ENCODE measurements at regions not wholly inside any gene's neighbourhood (a gene's known extent, or its start where the extent isn't known, plus 50 kb on each side); places are given as distances from the start of the nearest gene placed in this dataset.
"Not testable (repeated sequence)": the region's sequence is repeated elsewhere in the genome, so short reads cannot be mapped to it uniquely, and the experiment has no call there.

- no peak for DNase-seq (ENCODE audit: low spot score)
Observed at GRCh38 chr7:67359900-67360299, 363.3 kb downstream of the TYW1 start.

- DNase-seq (ENCODE audit: low spot score), result no peak
Observed at GRCh38 chr7:67361150-67361549, 364.5 kb downstream of the TYW1 start.

- no peak for DNase-seq (ENCODE audit: low spot score)
Observed at GRCh38 chr7:67364441-67365017, 367.9 kb downstream of the TYW1 start.

GRCh38 chr7:67371429-67372305 lies 375.0 kb downstream of the TYW1 start:
- peak; percentile 67 for DNase-seq (ENCODE audit: low spot score)

GRCh38 chr7:67373389-67373788 lies 376.8 kb downstream of the TYW1 start:
- not testable (repeated sequence) for DNase-seq (ENCODE audit: low spot score)

- DNase-seq (ENCODE audit: low spot score), result no peak
Observed at GRCh38 chr7:67375427-67375826, 378.8 kb downstream of the TYW1 start.

- peak; percentile 56 for DNase-seq (ENCODE audit: low spot score)
Observed at GRCh38 chr7:67377939-67378862, 381.6 kb downstream of the TYW1 start.

- no peak for DNase-seq (ENCODE audit: low spot score)
Observed at GRCh38 chr7:67380326-67380725, 383.7 kb downstream of the TYW1 start.

GRCh38 chr7:67380858-67381257 lies 384.2 kb downstream of the TYW1 start:
- no peak for DNase-seq (ENCODE audit: low spot score)

- DNase-seq (ENCODE audit: low spot score), result no peak
Observed at GRCh38 chr7:67387851-67388250, 391.2 kb downstream of the TYW1 start.

GRCh38 chr7:67391168-67391567 lies 394.5 kb downstream of the TYW1 start:
- DNase-seq (ENCODE audit: low spot score), result no peak

- DNase-seq (ENCODE audit: low spot score), result no peak
Observed at GRCh38 chr7:67392596-67393438, 396.2 kb downstream of the TYW1 start.

GRCh38 chr7:67393903-67394302 lies 397.3 kb downstream of the TYW1 start:
- DNase-seq (ENCODE audit: low spot score), result no peak

GRCh38 chr7:67398916-67399315 lies 402.3 kb downstream of the TYW1 start:
- no peak for DNase-seq (ENCODE audit: low spot score)

- no peak for DNase-seq (ENCODE audit: low spot score)
Observed at GRCh38 chr7:67401492-67401891, 404.9 kb downstream of the TYW1 start.

GRCh38 chr7:67402280-67402679 lies 405.6 kb downstream of the TYW1 start:
- DNase-seq (ENCODE audit: low spot score), result no peak

- DNase-seq (ENCODE audit: low spot score), result no peak
Observed at GRCh38 chr7:67406976-67407375, 410.3 kb downstream of the TYW1 start.

- no peak for DNase-seq (ENCODE audit: low spot score)
Observed at GRCh38 chr7:67407392-67408071, 410.9 kb downstream of the TYW1 start.

- DNase-seq (ENCODE audit: low spot score), result no peak
Observed at GRCh38 chr7:67408109-67408508, 411.5 kb downstream of the TYW1 start.

GRCh38 chr7:67413670-67414069 lies 417.0 kb downstream of the TYW1 start:
- DNase-seq (ENCODE audit: low spot score), result no peak

- DNase-seq (ENCODE audit: low spot score), result no peak
Observed at GRCh38 chr7:67414858-67415257, 418.2 kb downstream of the TYW1 start.

Data from hematopoietic multipotent progenitor cell treated with erythropoietin and hydrocortisone succinate and interleukin-3 and kit ligand, for 15 days (in vitro differentiated cells).